GM23248 (cell line): ENCODE measurements at regions not wholly inside any gene's neighbourhood (a gene's known extent, or its start where the extent isn't known, plus 50 kb on each side); places are given as distances from the start of the nearest gene placed in this dataset.

Source experiments
- DNase-seq: peaks from one replicate; pipeline ENCODE4 v3.0.0-alpha.2; 2015
- H2AFZ ChIP-seq: fragments of 200-600 bp; sonication (generic); 2 replicates; pipeline ENCODE4 v1.6.1; 2016; ENCODE audit warnings: antibody characterized with exemption
- H3F3A ChIP-seq: fragments of 200-600 bp; sonication (generic); 2 replicates; pipeline ENCODE4 v1.6.1; 2016; ENCODE audit warnings: mild to moderate bottlenecking, antibody characterized with exemption, mixed run types; ENCODE audit not compliant: insufficient read depth
- H3K27ac ChIP-seq: fragments of 200-600 bp; sonication (generic); 2 replicates; pipeline ENCODE4 v1.5.1; 2016; ENCODE audit warnings: mild to moderate bottlenecking
- H3K27me3 ChIP-seq: fragments of 200-600 bp; sonication (generic); replicated peaks from 2 replicates; pipeline ENCODE4 v1.6.1; 2016; ENCODE audit warnings: mild to moderate bottlenecking; ENCODE audit not compliant: insufficient read depth
- H3K36me3 ChIP-seq: fragments of 200-600 bp; sonication (generic); 2 replicates; pipeline ENCODE4 v1.6.1; 2016; ENCODE audit warnings: low read depth, mild to moderate bottlenecking
- H3K4me1 ChIP-seq: fragments of 200-600 bp; sonication (generic); 2 replicates; pipeline ENCODE4 v1.6.1; 2016; ENCODE audit warnings: mild to moderate bottlenecking; ENCODE audit not compliant: insufficient read depth
- H3K4me2 ChIP-seq: fragments of 200-600 bp; sonication (generic); one replicate; pipeline ENCODE4 v1.6.1; 2016; ENCODE audit warnings: mild to moderate bottlenecking; ENCODE audit not compliant: unreplicated experiment
- H3K4me3 ChIP-seq: fragments of 200-600 bp; sonication (generic); 2 replicates; pipeline ENCODE4 v1.5.1; 2016; ENCODE audit warnings: mild to moderate bottlenecking
- H3K79me2 ChIP-seq: fragments of 200-600 bp; sonication (generic); 2 replicates; pipeline ENCODE4 v1.6.1; 2016; ENCODE audit warnings: mild to moderate bottlenecking; ENCODE audit not compliant: insufficient read depth
- H3K9ac ChIP-seq: fragments of 200-600 bp; sonication (generic); 2 replicates; pipeline ENCODE4 v1.6.1; 2016; ENCODE audit warnings: mild to moderate bottlenecking
- H3K9me2 ChIP-seq: fragments of 200-600 bp; sonication (generic); 2 replicates; pipeline ENCODE4 v1.6.1; 2016; ENCODE audit warnings: mixed run types, mild to moderate bottlenecking, moderate library complexity; ENCODE audit not compliant: insufficient read depth
- H3K9me3 ChIP-seq: fragments of 200-600 bp; sonication (generic); one replicate; pipeline ENCODE4 v1.6.1; 2017; ENCODE audit warnings: low read depth
- H4K20me1 ChIP-seq: fragments of 200-600 bp; sonication (generic); 2 replicates; pipeline ENCODE4 v1.6.0; 2016; ENCODE audit not compliant: insufficient read depth
- EZH2 ChIP-seq: fragments of 200-600 bp; sonication (generic); IDR thresholded peaks from 2 replicates; pipeline ENCODE4 v1.6.1; 2018; ENCODE audit warnings: antibody characterized with exemption, mild to moderate bottlenecking; ENCODE audit not compliant: insufficient read depth, poor library complexity, severe bottlenecking
- EZH2phosphoT487 ChIP-seq: fragments of 200-600 bp; sonication (generic); IDR thresholded peaks from 2 replicates; pipeline ENCODE4 v1.6.1; 2018; ENCODE audit warnings: antibody characterized with exemption, moderate library complexity, mild to moderate bottlenecking, low read depth; ENCODE audit not compliant: insufficient read depth
- WGBS, 2 experiments: methylation state at CpG; one replicate each; pipeline ENCODE4 v1.1.6; 2015 to 2017; ENCODE audit warnings: low lambda C conversion rate in 2 of 2, low coverage in 1 of 2; ENCODE audit errors: missing lambda C conversion rate in 2 of 2; 5-methylcytosine and 5-hydroxymethylcytosine counted together
- in situ Hi-C: fragments of 300-500 bp; cut with MboI; formaldehyde crosslinking; loops from 2 replicates; pipeline ENCODE4 v1.15.0; 2020

DNA sequence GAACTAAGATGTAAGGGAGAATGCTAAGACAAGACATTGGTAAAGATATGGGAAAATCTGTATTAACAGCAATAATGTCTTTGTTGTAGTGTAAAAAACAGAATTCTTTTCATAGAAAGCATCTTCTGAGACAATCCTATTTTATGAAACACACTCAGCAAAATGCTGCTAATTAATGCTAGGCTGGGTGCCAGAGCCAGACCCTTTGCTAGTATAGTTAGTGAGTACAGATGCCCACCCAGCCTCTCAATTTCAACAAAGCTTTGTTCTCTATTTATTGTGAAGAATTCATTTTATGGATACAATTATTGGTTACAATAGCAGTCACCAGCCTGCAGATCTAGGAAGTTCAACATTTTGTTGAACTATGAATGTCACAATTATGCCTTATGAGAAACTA, 131.0 kb downstream of the SEM1 start:
- in situ Hi-C loops: no loop called here
- H3K79me2 ChIP-seq: no peaks in the 10 kb centered on the region
- H3K4me1 ChIP-seq: no peaks in the 10 kb centered on the region
- no peaks in the 10 kb centered on the region for H3K27me3 ChIP-seq
- H3K4me3 ChIP-seq: no peak overlapping the region
- no peaks in the 10 kb centered on the region for H3F3A ChIP-seq
- H3K36me3 ChIP-seq: no peaks in the 10 kb centered on the region
- no peak overlapping the region for H2AFZ ChIP-seq
- H3K4me2 ChIP-seq: no peak overlapping the region
- no peaks in the 10 kb centered on the region for H4K20me1 ChIP-seq
- no peak overlapping the region for H3K27ac ChIP-seq
- TF ChIP-seq EZH2 (no peak), EZH2phosphoT487 (no peak)
- no peak for DNase-seq
- H3K9me3 ChIP-seq: no peaks in the 10 kb centered on the region
- no peak overlapping the region for H3K9ac ChIP-seq
- H3K9me2 ChIP-seq: no peaks in the 10 kb centered on the region

DNA sequence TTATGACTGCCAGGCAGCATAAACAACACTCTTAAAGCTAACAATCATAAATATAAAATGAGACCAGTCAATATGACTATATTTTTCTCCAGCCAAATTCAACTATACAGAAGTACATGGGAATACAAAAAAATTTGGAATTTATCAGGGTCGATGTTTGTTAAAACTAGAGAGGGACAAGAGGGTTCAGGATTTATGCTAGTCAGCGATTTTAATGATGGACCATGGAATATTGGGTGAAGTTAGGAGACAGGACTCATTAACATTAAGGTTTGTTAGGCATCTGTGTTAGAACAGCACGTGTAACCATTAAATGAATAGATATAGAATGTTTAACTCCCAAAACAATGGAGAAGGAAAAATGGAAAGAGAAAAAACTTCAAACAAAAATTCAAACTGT, 146.2 kb downstream of the SEM1 start:
- H3K9me2 ChIP-seq: no peaks in the 10 kb centered on the region
- H3K27ac ChIP-seq: no peak overlapping the region
- no peaks in the 10 kb centered on the region for H3F3A ChIP-seq
- H3K4me1 ChIP-seq: no peaks in the 10 kb centered on the region
- TF ChIP-seq EZH2: no peak
- no peak for TF ChIP-seq EZH2phosphoT487
- no peaks in the 10 kb centered on the region for H3K27me3 ChIP-seq
- no peak overlapping the region for H3K4me2 ChIP-seq
- no peak overlapping the region for H3K9ac ChIP-seq
- in situ Hi-C loops: no loop called here
- no peak overlapping the region for H3K4me3 ChIP-seq
- H4K20me1 ChIP-seq: no peaks in the 10 kb centered on the region
- H3K36me3 ChIP-seq: no peaks in the 10 kb centered on the region
- H3K79me2 ChIP-seq: no peaks in the 10 kb centered on the region
- DNase-seq: no peak
- no peaks in the 10 kb centered on the region for H3K9me3 ChIP-seq
- H2AFZ ChIP-seq: no peak overlapping the region
- WGBS, 2 experiments: 20 to 32% methylated on average over 3 of the region's 3 CpGs

DNA sequence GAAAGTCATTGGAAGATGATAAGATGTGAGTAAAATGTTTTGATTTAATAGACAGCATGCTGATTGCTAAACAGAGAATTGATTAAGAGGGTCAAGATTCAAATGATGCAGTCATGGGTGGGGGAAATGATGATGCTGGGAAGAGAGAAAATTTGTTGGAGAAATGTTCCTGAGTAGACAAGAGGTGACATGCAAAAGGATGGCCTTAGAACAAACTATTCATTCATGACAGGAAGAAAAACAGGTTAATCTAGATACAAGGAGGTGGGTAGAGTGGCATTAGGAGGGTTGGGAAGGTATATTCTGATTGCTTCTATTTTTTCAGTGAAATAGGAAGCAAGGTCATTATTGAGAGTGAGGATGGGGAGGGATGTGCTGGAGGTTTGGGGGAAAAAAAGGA, 146.7 kb downstream of the SEM1 start:
- Histone ChIP-seq H4K20me1 (no peaks in the 10 kb centered on the region), H3K27me3 (no peaks in the 10 kb centered on the region), H3K9ac (no peak overlapping the region), H2AFZ (no peak overlapping the region), H3K36me3 (no peaks in the 10 kb centered on the region), H3K4me1 (no peaks in the 10 kb centered on the region), H3F3A (no peaks in the 10 kb centered on the region), H3K9me3 (no peaks in the 10 kb centered on the region), H3K9me2 (no peaks in the 10 kb centered on the region), H3K79me2 (no peaks in the 10 kb centered on the region), H3K27ac (no peak overlapping the region), H3K4me2 (no peak overlapping the region), H3K4me3 (no peak overlapping the region)
- DNase-seq: no peak
- TF ChIP-seq EZH2 (no peak), EZH2phosphoT487 (no peak)
- in situ Hi-C loops: no loop called here

DNA sequence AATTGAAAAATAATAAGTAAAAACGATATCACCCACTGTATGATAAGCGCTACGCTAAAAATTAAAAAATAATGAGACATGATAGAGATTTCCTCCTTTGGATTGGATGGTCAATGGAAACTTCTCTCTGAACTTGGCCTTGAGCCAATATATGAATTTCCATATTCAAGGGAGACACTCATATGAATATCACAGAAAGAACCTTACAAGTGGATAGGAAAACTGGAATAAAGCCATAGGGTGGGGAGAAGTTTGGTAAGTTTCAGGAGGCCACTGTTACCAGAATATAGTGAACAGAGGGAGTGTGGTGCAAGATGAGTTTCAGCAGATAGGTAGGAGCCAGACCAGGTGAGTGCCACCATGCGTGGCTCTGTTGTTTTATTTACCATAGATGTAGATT, 147.2 kb downstream of the SEM1 start:
- H3K79me2 ChIP-seq: no peaks in the 10 kb centered on the region
- no peaks in the 10 kb centered on the region for H3F3A ChIP-seq
- no peaks in the 10 kb centered on the region for H3K9me2 ChIP-seq
- no peak overlapping the region for H3K4me2 ChIP-seq
- 41 to 44% methylated on average over 4 of the region's 4 CpGs for WGBS, 2 experiments
- no peaks in the 10 kb centered on the region for H3K4me1 ChIP-seq
- no peak for DNase-seq
- H3K4me3 ChIP-seq: no peak overlapping the region
- no peak overlapping the region for H3K27ac ChIP-seq
- H3K27me3 ChIP-seq: no peaks in the 10 kb centered on the region
- no peak for TF ChIP-seq EZH2
- no peak for TF ChIP-seq EZH2phosphoT487
- no peak overlapping the region for H2AFZ ChIP-seq
- H3K9me3 ChIP-seq: no peaks in the 10 kb centered on the region
- H4K20me1 ChIP-seq: no peaks in the 10 kb centered on the region
- no peaks in the 10 kb centered on the region for H3K36me3 ChIP-seq
- in situ Hi-C loops: no loop called here
- H3K9ac ChIP-seq: no peak overlapping the region

DNA sequence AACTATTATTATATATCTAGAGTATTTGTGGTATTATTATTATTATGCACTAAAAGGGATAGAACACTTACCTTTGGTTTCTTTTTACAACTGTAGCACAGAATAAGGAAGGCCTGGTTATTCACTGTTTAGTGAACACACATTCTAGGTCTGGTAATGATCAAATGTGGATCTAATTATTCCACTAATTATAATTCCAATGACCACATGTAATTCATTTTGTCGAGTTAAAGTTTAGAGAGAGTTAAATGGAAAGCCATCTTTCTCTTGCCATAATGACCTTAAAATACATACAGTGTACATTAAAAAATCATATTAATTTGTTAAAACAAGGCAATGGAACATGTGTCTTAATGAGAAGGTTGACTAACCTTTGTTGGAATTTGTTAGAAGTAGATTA, 147.8 kb downstream of the SEM1 start:
- 2 to 5% methylated on average over 1 of the region's 1 CpG for WGBS, 2 experiments
- Histone ChIP-seq H3K4me3 (no peak overlapping the region), H3F3A (no peaks in the 10 kb centered on the region), H3K4me1 (no peaks in the 10 kb centered on the region), H3K27me3 (no peaks in the 10 kb centered on the region), H3K4me2 (no peak overlapping the region), H4K20me1 (no peaks in the 10 kb centered on the region), H3K36me3 (no peaks in the 10 kb centered on the region), H2AFZ (no peak overlapping the region), H3K27ac (no peak overlapping the region), H3K9ac (no peak overlapping the region), H3K9me2 (no peaks in the 10 kb centered on the region), H3K79me2 (no peaks in the 10 kb centered on the region), H3K9me3 (no peaks in the 10 kb centered on the region)
- DNase-seq: no peak
- in situ Hi-C loops: no loop called here
- TF ChIP-seq EZH2phosphoT487 (no peak), EZH2 (no peak)
